ENCODE measurements at regions not wholly inside any gene's neighbourhood (a gene's known extent, or its start where the extent isn't known, plus 50 kb on each side); places are given as distances from the start of the nearest gene placed in this dataset.

DNA sequence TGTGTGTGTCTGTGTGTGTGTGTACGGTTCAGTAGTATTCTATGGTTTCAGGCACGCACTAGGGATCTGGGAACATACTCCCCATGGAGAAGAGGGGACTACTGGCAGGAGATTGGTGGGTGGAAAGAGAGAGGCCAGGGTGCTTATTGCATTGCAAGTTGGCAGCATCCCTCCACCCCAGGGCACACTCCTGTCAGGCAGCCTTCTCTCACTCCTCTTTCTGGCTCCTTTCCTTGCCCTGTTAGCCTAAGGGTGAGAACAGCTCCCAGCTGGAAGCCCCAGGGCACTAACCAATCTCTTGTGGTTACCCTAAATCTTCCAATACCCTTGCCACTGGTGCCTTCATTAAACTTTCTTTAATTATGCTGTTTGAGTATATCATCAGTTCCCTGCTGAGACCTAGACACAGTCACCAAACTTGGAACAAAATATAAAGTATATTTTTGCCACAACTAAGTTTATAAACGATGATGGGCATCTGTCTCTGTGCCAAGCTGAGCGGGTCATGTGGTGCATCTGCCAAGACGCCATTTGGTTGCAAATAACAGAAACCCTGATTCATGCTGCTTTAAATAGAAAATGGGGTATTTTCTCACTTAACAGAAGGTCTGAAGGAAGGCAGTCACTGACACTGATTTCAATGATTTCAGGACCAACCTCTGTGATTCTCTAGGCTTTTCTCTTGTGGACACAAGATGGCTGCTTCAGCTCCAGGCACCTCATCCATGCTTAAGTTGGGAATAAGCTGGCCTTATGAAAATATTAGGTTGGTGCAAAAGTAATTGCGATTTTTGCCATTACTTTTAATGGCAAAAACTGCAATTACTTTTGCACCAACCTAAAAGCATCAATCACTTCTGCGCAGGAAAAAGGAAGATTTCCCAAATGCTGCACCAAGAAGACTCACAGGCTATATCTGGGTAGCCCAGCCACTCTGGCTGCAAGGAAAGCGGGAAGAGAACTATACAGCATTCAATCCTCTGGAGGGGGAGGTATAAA, 476.9 kb upstream of the PROK2 start:
- H3K4me3 ChIP-seq (ENCODE audit: low read depth, low read length): no peak overlapping the region
- DNase-seq (ENCODE audit: low read depth): no peak
- TF ChIP-seq, protein P1, sequence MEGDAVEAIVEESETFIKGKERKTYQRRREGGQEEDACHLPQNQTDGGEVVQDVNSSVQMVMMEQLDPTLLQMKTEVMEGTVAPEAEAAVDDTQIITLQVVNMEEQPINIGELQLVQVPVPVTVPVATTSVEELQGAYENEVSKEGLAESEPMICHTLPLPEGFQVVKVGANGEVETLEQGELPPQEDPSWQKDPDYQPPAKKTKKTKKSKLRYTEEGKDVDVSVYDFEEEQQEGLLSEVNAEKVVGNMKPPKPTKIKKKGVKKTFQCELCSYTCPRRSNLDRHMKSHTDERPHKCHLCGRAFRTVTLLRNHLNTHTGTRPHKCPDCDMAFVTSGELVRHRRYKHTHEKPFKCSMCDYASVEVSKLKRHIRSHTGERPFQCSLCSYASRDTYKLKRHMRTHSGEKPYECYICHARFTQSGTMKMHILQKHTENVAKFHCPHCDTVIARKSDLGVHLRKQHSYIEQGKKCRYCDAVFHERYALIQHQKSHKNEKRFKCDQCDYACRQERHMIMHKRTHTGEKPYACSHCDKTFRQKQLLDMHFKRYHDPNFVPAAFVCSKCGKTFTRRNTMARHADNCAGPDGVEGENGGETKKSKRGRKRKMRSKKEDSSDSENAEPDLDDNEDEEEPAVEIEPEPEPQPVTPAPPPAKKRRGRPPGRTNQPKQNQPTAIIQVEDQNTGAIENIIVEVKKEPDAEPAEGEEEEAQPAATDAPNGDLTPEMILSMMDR (conservative IDR thresholded peaks at IDR 0.05; ENCODE audit: low read depth, low read length): no peak

DNA sequence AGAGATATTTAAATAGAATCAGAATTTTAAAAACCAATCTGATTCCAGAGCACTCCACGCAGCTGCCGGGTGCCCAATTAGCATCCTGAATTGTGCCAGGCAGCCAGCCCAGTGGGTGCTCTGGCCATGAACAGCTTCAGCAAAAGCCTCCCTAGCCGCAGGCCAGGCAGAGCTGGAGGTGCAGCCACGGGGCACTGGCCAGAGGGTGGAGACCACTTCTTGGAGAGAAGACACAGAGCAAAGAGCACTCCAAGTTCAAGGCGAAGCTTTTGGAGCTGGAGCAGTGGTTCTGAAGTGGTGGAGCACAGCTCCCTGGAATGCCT, 475.6 kb upstream of the PROK2 start:
- no peak for DNase-seq (ENCODE audit: low read depth)
- TF ChIP-seq, protein P1 (conservative IDR thresholded peaks at IDR 0.05; ENCODE audit: low read depth, low read length): no peak
- H3K4me3 ChIP-seq (ENCODE audit: low read depth, low read length): no peak overlapping the region

DNA sequence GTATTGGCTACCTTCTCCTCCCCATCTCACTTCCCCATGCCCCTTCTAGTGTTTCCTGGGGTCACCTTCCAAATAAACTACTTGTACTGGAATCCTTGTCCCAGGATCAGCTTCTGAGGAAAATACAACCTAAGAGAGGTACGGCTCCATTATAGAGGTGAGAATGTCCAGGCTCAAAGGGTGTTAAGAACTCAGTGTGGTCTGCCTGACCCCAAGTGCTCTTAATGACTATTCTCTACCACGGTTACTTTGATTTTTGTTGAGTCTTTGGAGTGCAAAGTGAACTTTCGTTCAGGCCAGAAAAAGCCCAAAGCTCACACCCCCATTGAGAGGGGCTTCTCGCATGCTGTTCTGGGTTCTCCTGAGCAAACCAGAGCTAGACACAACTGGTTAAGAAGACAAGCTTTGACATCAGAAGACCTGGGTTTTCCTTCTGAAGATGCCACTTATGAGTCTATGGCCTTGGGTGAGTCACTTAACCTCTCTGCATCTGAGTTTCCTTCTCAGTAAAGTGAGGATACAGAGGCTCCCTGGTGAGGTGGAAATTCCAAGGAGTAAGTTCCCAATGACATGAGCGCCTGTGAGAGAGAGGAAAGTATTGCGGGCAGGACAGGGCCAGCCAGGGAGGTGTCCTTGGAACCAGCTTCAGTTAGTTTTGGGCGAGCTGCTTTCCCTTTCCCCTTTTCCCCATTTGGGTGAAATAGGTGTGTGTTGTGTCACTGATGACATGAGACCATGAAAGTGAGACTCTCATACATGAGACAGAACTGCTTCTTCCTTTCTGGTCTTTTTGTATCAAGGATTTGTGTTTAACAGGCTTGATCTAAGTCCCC, 475.0 kb upstream of the PROK2 start:
- H3K4me3 ChIP-seq (ENCODE audit: low read depth, low read length): no peak overlapping the region
- peak; percentile 46 for DNase-seq (ENCODE audit: low read depth)
- TF ChIP-seq, protein P1 (conservative IDR thresholded peaks at IDR 0.05; ENCODE audit: low read depth, low read length): no peak

DNA sequence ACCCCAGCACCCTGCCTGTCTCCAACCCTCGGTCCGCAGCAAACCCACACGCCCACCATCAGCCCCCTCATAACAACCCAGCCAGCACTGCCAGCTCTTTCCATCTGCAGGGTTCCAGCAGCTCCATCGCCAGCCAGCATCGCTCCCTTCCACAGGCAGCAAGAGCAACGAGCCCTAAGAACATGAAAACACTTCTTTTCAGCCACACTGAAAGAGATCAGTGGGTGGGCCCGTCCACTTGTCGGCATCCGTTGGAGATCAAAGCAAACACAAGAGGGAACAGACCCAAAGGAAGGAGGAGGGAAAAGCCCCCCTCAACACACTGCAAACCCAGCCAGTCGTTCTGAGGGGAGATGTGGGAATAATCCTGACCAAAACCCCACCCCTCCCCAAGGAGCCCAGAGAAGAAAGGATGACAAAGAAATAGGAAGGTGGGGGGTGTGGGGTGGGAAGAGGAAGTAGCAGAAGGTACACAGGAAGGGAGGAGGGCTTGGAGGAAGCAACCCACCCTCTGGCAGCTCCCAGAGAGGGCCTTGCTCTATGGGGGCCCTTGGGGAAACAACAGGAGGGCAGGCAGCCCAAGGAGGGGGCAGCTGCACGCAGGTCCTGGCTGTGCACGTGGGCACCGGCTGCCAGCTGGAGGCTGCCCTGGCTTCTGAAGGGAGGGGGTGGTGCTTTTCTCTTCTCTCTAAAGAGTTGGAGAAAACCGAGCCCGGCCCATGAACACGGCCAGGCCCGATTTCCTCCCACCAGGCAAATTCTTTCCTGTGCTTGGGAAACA, 473.6 kb upstream of the PROK2 start:
- DNase-seq (ENCODE audit: low read depth): no peak
- TF ChIP-seq, protein P1 (conservative IDR thresholded peaks at IDR 0.05; ENCODE audit: low read depth, low read length): no peak
- no peak overlapping the region for H3K4me3 ChIP-seq (ENCODE audit: low read depth, low read length)

DNA sequence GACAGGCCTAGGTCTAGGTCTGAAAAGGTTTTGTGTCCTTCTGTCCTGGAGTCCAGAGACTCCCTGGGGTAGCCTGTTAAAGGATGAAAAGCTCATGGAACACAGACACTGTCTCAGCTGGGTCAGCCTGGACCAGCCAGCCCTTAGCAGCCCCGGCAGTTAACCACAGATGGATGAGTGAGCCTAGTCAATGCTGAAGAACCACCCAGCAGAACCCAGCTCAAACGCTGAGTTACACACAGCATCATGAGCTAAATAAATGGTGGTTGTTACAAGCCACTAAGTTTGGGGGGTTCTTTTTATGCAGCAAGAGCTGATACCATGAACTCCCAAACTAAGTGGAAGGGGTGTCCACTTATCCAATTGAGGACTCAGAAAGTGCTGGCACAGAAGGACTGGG, 472.8 kb upstream of the PROK2 start:
- no peak for DNase-seq (ENCODE audit: low read depth)

DNA sequence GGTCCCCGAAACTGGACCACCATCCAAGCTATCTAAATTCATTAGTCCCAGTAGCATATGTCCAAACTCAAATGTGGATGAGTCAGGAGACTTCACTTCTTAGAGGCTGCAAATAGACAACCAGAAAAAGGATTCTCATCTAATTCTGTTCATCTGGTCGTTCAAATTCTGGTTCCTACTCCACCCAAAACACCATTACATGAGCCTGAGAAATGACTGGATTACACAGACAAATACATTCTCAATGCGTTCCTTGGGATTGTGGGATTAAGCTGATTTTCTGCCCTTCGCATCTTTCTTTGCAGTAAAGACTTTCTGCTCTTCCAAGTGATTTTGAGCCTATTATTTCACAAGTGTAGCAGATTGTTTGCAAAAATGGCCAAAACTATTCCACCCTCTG, 472.3 kb upstream of the PROK2 start:
- no peak overlapping the region for H3K4me3 ChIP-seq (ENCODE audit: low read depth, low read length)
- DNase-seq (ENCODE audit: low read depth): no peak
- TF ChIP-seq, protein P1 (conservative IDR thresholded peaks at IDR 0.05; ENCODE audit: low read depth, low read length): no peak

More for the DNA sequence above, 472.8 kb upstream of the PROK2 start:
- TF ChIP-seq, protein P1 (conservative IDR thresholded peaks at IDR 0.05; ENCODE audit: low read depth, low read length): no peak
- H3K4me3 ChIP-seq (ENCODE audit: low read depth, low read length): no peak overlapping the region

Data from choroid plexus epithelial cell (primary cell).